Uterus (tissue), 2 donors: ENCODE measurements at regions not wholly inside any gene's neighbourhood (a gene's known extent, or its start where the extent isn't known, plus 50 kb on each side); places are given as distances from the start of the nearest gene placed in this dataset.

Experiments used
- CTCF ChIP-seq, 4 experiments: fragments of 200-600 bp in 2 of 4; fragments of 450-650 bp in 2 of 4; sonication (generic) in 2 of 4; IDR thresholded peaks; one replicate each; pipeline ENCODE4 v1.5.1; 2016 to 2019; ENCODE audit warnings: antibody characterized with exemption in 4 of 4, mild to moderate bottlenecking in 2 of 4, moderate library complexity in 1 of 4
- POLR2A ChIP-seq, 2 donors: fragments of 450-650 bp; IDR thresholded peaks; one replicate each; pipeline ENCODE4 v1.6.1; 2016; ENCODE audit warnings: antibody characterized with exemption in 2 of 2, mild to moderate bottlenecking in 1 of 2, moderate library complexity in 1 of 2

DNA sequence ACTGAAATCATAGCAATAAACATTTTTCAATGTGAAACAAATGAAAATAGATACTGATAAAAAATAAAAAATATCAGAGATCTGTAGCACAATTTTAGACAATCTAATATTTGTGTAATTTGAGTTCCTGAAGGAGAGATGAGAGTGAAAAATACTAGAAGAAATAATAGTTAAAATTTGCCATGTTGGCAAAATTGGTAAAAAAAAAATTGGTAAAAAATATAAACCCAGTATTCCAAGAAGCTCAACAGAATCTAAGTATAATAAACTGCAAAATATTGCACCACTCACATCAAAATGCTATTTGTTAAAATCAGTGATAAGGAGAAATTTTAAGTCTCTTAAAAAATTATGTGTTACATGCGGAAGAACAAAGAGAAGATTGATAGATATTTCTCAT, 1680.7 kb downstream of the PCDH7 start:
- TF ChIP-seq CTCF (IDR thresholded peaks at IDR 0.05) (no peak), POLR2A (IDR thresholded peaks at IDR 0.05) (no peak)
